ENCODE measurements at regions not wholly inside any gene's neighbourhood (a gene's known extent, or its start where the extent isn't known, plus 50 kb on each side); places are given as distances from the start of the nearest gene placed in this dataset.
"Not testable (repeated sequence)": the region's sequence is repeated elsewhere in the genome, so short reads cannot be mapped to it uniquely, and the experiment has no call there.

DNA sequence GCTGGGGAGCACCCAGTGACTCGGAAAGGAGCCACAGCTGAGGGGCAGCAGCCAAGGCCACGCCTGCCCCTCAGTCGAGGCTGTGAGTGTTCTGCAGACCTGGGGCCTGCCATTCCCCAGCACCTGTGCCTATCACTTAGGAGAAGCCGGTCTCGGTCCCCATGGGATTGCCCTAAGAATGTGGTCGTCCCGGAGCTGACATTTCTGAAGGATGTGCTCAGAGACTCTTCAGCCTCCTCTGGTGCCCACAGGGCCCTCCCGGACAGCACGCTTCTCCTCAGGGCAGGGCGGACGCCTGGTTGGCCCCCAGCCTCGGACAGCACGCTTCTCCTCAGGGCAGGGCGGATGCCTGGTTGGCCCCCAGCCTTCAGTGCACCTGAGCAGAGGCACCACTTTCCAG, 223.9 kb downstream of the ERMARD start:
- no peak for DNase-seq (ENCODE audit: low read depth)
- TF ChIP-seq, protein P1, sequence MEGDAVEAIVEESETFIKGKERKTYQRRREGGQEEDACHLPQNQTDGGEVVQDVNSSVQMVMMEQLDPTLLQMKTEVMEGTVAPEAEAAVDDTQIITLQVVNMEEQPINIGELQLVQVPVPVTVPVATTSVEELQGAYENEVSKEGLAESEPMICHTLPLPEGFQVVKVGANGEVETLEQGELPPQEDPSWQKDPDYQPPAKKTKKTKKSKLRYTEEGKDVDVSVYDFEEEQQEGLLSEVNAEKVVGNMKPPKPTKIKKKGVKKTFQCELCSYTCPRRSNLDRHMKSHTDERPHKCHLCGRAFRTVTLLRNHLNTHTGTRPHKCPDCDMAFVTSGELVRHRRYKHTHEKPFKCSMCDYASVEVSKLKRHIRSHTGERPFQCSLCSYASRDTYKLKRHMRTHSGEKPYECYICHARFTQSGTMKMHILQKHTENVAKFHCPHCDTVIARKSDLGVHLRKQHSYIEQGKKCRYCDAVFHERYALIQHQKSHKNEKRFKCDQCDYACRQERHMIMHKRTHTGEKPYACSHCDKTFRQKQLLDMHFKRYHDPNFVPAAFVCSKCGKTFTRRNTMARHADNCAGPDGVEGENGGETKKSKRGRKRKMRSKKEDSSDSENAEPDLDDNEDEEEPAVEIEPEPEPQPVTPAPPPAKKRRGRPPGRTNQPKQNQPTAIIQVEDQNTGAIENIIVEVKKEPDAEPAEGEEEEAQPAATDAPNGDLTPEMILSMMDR (conservative IDR thresholded peaks at IDR 0.05; ENCODE audit: low read depth, low read length): no peak
- no peak overlapping the region for H3K4me3 ChIP-seq (ENCODE audit: low read depth, low read length)

DNA sequence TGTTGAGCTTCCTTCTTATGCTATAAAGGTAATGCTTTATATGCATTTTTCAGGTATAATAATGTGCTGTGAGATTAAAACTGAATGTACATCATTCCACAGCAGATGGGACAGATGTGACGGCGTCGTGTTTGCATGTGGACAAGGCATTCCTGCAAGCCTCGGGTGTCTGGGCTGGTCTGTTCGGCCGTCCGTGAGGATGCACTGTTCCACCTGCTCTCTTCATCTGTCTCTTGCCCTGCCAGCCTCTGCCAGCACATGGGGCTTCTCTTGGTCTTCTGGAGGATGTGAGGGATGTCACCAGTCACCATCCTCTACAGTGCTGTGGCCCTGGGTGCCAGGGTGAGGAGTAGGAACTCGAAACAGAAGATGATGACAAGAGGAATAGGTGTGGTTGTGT, 223.2 kb downstream of the ERMARD start:
- H3K4me3 ChIP-seq (ENCODE audit: low read depth, low read length): no peak overlapping the region
- DNase-seq (ENCODE audit: low read depth): no peak
- TF ChIP-seq, protein P1 (conservative IDR thresholded peaks at IDR 0.05; ENCODE audit: low read depth, low read length): no peak

DNA sequence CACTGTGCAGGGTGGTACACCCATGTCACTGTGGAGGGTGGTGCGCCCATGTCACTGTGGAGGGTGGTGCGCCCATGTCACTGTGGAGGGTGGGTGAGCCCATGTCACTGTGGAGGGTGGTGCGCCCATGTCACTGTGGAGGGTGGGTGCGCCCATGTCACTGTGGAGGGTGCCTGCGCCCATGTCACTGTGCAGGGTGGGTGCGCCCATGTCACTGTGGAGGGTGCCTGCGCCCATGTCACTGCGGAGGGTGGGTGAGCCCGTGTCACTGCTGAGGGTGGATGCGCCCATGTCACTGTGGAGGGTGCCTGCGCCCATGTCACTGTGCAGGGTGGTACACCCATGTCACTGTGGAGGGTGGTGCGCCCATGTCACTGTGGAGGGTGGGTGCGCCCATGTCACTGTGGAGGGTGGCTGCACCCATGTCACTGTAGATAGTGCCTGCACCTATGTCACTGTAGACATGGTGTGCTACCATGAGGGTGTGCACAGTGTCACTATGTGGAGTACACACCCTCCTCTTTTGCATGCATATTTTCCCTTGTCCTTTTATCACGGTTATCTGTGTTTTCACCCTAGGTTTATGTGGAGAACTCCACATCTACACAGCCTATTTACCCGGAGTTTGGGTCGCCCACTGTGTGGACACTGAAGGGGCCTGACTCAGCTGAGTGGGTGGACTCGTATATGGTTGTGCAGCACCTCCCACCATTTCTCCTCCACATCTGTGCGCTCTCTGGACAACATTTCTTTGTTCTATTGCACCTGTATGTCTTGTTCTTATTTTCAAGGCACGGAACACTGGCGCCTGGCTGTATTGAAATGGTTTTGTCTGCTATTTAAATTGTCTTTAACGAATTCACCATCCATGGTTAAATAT, 222.4 kb downstream of the ERMARD start:
- DNase-seq (ENCODE audit: low read depth); H3K4me3 ChIP-seq (ENCODE audit: low read depth, low read length): not testable (repeated sequence)

DNA sequence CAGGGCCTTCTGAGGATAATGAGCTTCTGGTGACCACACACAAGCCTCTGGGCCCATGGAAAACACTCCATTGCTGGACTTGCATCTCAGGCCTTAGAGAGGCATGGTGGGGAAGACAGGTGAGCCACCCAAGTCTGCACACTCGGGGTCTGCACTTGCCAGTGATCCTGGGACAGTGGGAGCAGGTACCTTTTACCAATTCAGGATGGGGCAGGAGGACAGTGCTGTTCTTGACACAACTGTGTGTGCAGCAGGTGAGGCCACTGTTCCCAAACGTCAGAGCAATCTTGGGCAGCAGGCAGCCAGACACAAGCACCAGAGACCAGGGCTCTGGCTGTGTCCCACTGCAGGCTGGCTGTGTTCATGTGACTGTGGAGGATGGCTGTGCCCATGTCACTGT, 221.3 kb downstream of the ERMARD start:
- H3K4me3 ChIP-seq (ENCODE audit: low read depth, low read length): no peak overlapping the region
- TF ChIP-seq, protein P1 (conservative IDR thresholded peaks at IDR 0.05; ENCODE audit: low read depth, low read length): no peak
- no peak for DNase-seq (ENCODE audit: low read depth)

DNA sequence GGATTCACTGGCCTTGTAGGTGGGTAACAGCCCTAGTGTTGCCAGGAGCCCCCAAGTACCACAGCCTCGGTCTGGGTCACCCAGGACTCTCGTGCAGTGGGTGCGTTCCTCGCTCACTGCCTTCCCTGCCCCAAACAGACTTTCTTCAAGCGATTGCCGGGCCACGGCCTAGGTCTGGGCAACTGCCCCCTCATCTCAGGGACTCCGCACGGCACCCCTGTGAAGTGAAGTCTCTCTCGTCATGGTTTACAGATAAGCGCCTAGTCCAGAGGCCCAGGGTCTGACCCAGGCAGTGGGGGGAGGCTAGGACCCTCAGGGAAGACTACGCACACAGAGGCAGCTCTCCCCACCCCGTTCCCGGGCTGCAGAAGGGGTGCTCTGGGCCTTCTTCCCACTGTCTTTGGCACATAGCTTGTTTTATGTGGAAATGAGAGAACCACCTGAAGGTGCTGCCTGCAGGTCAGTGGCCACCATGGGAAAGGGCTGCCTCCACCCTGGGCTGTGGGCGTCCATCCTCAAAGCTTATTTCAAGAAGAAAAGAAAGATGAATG, 220.8 kb downstream of the ERMARD start:
- no peak for DNase-seq (ENCODE audit: low read depth)
- no peak overlapping the region for H3K4me3 ChIP-seq (ENCODE audit: low read depth, low read length)
- TF ChIP-seq, protein P1 (conservative IDR thresholded peaks at IDR 0.05; ENCODE audit: low read depth, low read length): no peak

DNA sequence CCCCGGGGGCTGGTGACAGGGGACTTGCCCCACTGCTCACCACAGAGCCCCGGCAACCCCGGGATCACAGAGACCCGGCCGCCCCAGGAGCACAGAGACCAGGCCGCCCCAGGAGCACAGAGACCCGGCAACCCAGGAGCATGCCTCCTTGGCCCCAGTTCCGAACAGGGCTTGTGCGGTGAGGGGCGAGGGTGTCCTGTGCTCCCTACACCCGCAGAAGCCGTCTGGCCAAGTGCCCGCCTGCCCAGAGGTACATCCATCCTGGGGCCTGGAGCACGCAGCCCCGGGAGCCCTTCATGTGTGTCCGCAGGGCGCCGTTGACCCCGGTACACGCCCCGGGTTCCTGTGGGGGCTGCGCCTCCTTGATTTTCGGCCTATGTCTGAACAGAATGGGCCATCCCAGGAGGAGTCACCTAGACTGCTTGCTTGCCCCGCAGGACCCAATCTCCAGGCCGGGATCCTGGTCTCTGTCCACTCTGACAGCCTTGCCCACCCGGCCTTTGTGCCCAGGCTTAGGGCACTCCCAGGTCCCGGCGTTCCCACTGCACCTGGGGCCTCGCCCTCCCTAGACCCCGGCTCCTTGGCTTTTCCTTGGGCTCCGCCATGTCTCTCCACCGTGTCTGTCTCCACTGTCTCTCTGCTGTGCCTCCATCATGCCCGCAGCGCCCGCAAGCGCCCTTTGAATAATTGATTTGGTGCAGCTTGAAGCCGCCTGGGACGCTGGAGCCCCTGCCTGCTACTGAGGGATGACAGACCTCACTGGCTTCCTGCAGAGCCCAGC, 219.8 kb downstream of the ERMARD start:
- DNase-seq (ENCODE audit: low read depth): no peak
- H3K4me3 ChIP-seq (ENCODE audit: low read depth, low read length): no peak overlapping the region

More for the DNA sequence above, 219.8 kb downstream of the ERMARD start:
- TF ChIP-seq, protein P1 (conservative IDR thresholded peaks at IDR 0.05; ENCODE audit: low read depth, low read length): no peak
